Tibial artery (tissue), 4 donors: ENCODE measurements at regions not wholly inside any gene's neighbourhood (a gene's known extent, or its start where the extent isn't known, plus 50 kb on each side); places are given as distances from the start of the nearest gene placed in this dataset.
"Not testable (repeated sequence)": the region's sequence is repeated elsewhere in the genome, so short reads cannot be mapped to it uniquely, and the experiment has no call there.

Experiments
- DNase-seq, 2 donors: peaks; one replicate each; pipeline ENCODE4 v3.0.0-alpha.2; 2019
- H3K27ac ChIP-seq, 2 donors: fragments of 200-600 bp; sonication (generic) in 1 of 2; 1 replicate in 1 of 2; 2 replicates in 1 of 2; pipeline ENCODE4 v1.5.1; 2018 to 2019; ENCODE audit warnings: mild to moderate bottlenecking in 1 of 2
- H3K27me3 ChIP-seq, 2 donors: fragments of 200-600 bp; sonication (generic) in 1 of 2; one replicate each; pipeline versions ENCODE4 v1.5.1 to v1.6.0; 2016 to 2019
- H3K36me3 ChIP-seq, 3 donors: fragments of 200-600 bp; sonication (generic) in 2 of 3; one replicate each; pipeline ENCODE4 v1.5.1; 2016 to 2019; ENCODE audit warnings: mild to moderate bottlenecking in 2 of 3
- H3K4me1 ChIP-seq, 4 donors: fragments of 200-600 bp; sonication (generic) in 2 of 4; 1 replicate in 3 of 4; 2 replicates in 1 of 4; pipeline ENCODE4 v1.5.1; 2016 to 2019
- H3K4me3 ChIP-seq, 2 donors: fragments of 200-600 bp; sonication (generic) in 1 of 2; 1 replicate in 1 of 2; 2 replicates in 1 of 2; pipeline ENCODE4 v1.5.1; 2018 to 2019; ENCODE audit warnings: mild to moderate bottlenecking in 2 of 2
- H3K9me3 ChIP-seq, 3 donors: fragments of 200-600 bp; sonication (generic) in 1 of 3; one replicate each; pipeline ENCODE4 v1.5.1; 2016 to 2019
- CTCF ChIP-seq, 2 experiments: fragments of 200-600 bp in 1 of 2; fragments of 450-650 bp in 1 of 2; IDR thresholded peaks; one replicate each; pipeline ENCODE4 v1.5.1; 2017 to 2019; ENCODE audit warnings: antibody characterized with exemption in 2 of 2, mild to moderate bottlenecking in 1 of 2, moderate library complexity in 1 of 2
- intact Hi-C: fragments of 100-400 bp; cut with DNase I; formaldehyde crosslinking; loops from one replicate; pipeline ENCODE4 v1.15.0; 2023; ENCODE audit warnings: low total_unique reads

GRCh38 chr1:242973341-242973740, 281.7 kb downstream of the CEP170 start:
- intact Hi-C loops, H3K27me3 ChIP-seq, H3K9me3 ChIP-seq, H3K36me3 ChIP-seq, H3K4me1 ChIP-seq, H3K4me3 ChIP-seq, H3K27ac ChIP-seq, DNase-seq: not testable (repeated sequence)

- no peak overlapping the region for H3K4me3 ChIP-seq
- no peaks in the 10 kb centered on the region for H3K4me1 ChIP-seq
- H3K9me3 ChIP-seq = no peaks in the 10 kb centered on the region
- no peak for DNase-seq
- no peak for TF ChIP-seq CTCF (IDR thresholded peaks at IDR 0.05)
- H3K36me3 ChIP-seq = no peaks in the 10 kb centered on the region
- H3K27ac ChIP-seq = no peak overlapping the region
- intact Hi-C loops = no loop called here
- H3K27me3 ChIP-seq = no peaks in the 10 kb centered on the region
Measured at GRCh38 chr1:242966892-242967291, 288.2 kb downstream of the CEP170 start.

- intact Hi-C loops, DNase-seq, H3K4me1 ChIP-seq, H3K36me3 ChIP-seq, H3K9me3 ChIP-seq, H3K27me3 ChIP-seq, H3K4me3 ChIP-seq, H3K27ac ChIP-seq: not testable (repeated sequence)
Measured at GRCh38 chr1:242959397-242959796, 295.7 kb downstream of the CEP170 start.

- H3K9me3 ChIP-seq, H3K27ac ChIP-seq, H3K4me1 ChIP-seq, H3K4me3 ChIP-seq, DNase-seq, H3K36me3 ChIP-seq, intact Hi-C loops, H3K27me3 ChIP-seq: not testable (repeated sequence)
Measured at GRCh38 chr1:242954945-242955344, 300.1 kb downstream of the CEP170 start.

- H3K4me3 ChIP-seq = no peak overlapping the region
- intact Hi-C loops = no loop called here
- no peaks in the 10 kb centered on the region for H3K9me3 ChIP-seq
- no peaks in the 10 kb centered on the region for H3K27me3 ChIP-seq
- no peak overlapping the region for H3K27ac ChIP-seq
- no peaks in the 10 kb centered on the region for H3K36me3 ChIP-seq
- H3K4me1 ChIP-seq = no peaks in the 10 kb centered on the region
- no peak for TF ChIP-seq CTCF (IDR thresholded peaks at IDR 0.05)
- no peak for DNase-seq
Measured at GRCh38 chr1:242946206-242946605, 308.9 kb downstream of the CEP170 start.

- H3K27me3 ChIP-seq, DNase-seq: not testable (repeated sequence)
Measured at GRCh38 chr1:242936725-242937124, 318.4 kb downstream of the CEP170 start.

GRCh38 chr1:242924717-242925116, 330.4 kb downstream of the CEP170 start:
- intact Hi-C loops, H3K36me3 ChIP-seq, H3K4me3 ChIP-seq, H3K9me3 ChIP-seq, H3K27me3 ChIP-seq, DNase-seq, H3K27ac ChIP-seq, H3K4me1 ChIP-seq: not testable (repeated sequence)

More at GRCh38 chr1:242936725-242937124, 318.4 kb downstream of the CEP170 start:
- intact Hi-C loops, H3K4me3 ChIP-seq, H3K27ac ChIP-seq, H3K9me3 ChIP-seq, H3K4me1 ChIP-seq, H3K36me3 ChIP-seq: not testable (repeated sequence)

- H3K27me3 ChIP-seq, intact Hi-C loops, DNase-seq, H3K4me3 ChIP-seq, H3K36me3 ChIP-seq, H3K27ac ChIP-seq, H3K9me3 ChIP-seq, H3K4me1 ChIP-seq: not testable (repeated sequence)
Measured at GRCh38 chr1:242923603-242924002, 331.5 kb downstream of the CEP170 start.

- H3K27me3 ChIP-seq, H3K4me3 ChIP-seq, H3K36me3 ChIP-seq, intact Hi-C loops, H3K27ac ChIP-seq, H3K9me3 ChIP-seq, H3K4me1 ChIP-seq, DNase-seq: not testable (repeated sequence)
Measured at GRCh38 chr1:242914729-242915128, 340.4 kb downstream of the CEP170 start.

GRCh38 chr1:242912855-242913254, 342.2 kb downstream of the CEP170 start:
- H3K27me3 ChIP-seq, DNase-seq, intact Hi-C loops, H3K36me3 ChIP-seq, H3K4me3 ChIP-seq, H3K4me1 ChIP-seq, H3K9me3 ChIP-seq, H3K27ac ChIP-seq: not testable (repeated sequence)

- H3K27me3 ChIP-seq, H3K4me3 ChIP-seq, intact Hi-C loops, H3K27ac ChIP-seq, H3K36me3 ChIP-seq, H3K4me1 ChIP-seq, H3K9me3 ChIP-seq, DNase-seq: not testable (repeated sequence)
Measured at GRCh38 chr1:242900558-242900957, 354.5 kb downstream of the CEP170 start.
